NCI-H2029 treated with DMSO at 0.1 percent for 48 hours (cell line): ENCODE measurements at regions not wholly inside any gene's neighbourhood (a gene's known extent, or its start where the extent isn't known, plus 50 kb on each side); places are given as distances from the start of the nearest gene placed in this dataset.
"Not testable (repeated sequence)": the region's sequence is repeated elsewhere in the genome, so short reads cannot be mapped to it uniquely, and the experiment has no call there.

Source experiments
- DNase-seq: peaks from one replicate; lab custom pipeline; 2025; lab: John Stamatoyannopoulos, UW

DNA sequence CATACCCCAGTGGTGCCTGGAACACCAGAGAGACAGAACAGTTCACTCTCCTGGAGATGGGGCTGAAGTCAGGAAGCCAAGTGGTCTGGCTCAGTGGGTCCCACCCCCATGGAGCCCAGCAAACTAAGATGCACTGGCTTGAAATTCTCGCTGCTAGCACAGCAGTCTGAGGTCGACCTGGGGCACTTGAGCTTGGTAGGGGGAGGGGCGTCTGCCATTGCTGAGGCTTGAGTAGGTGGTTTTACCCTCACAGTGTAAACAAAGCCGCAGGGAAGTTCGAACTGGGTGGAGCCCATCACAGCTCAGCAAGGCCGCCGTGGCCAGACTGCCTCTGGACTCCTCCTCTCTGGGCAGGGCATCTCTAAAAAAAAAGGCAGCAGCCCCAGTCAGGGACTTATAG, 272.0 kb downstream of the KLF13 start:
- no peak for DNase-seq

DNA sequence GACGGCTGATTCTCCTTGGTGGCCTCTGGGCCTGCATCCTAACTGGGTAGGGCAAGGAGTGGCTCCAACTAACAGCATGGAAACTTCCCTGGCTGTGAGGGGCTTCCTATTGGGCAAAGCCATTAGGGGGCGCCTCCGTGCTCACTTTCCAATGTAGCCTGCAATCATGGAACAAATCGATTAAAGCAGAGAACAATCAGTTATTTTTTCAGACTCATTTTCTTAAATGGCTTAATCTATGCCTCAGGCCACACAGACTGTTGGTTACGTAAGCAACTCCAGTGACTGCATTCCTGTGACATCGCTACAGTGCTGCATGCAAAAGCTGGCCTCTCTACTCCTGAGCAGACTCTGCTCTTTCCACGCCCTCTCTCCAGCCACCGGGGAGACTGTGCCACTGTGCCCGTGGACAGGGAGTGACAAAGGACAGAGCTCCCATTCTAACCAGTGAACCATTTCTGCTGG, 278.9 kb downstream of the KLF13 start:
- no peak for DNase-seq

DNA sequence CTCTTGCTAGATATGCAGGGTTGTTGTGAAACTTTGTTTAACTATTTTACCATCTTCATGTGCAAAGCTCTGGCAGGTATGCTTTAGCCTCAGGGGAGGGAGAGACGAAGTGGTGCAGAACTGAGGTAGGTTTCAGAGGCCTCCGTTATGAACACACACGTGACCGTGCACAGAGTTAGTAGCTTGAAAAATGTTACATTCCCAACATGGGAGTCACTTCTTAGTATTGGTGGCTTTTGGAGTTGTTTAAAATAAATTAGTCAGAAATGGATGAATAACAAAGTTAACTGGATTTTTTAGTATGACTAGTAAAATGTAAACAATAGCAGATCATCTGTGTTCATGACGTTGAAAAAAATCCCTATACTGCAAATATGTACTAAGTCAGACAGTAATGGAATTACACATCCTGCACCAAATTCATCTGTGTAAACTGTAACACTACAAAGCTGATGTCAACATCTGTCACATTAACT, 279.6 kb downstream of the KLF13 start:
- no peak for DNase-seq

GRCh38 chr15:31606931-31607497, 280.4 kb downstream of the KLF13 start:
- DNase-seq: no peak

- no peak for DNase-seq
Measured at GRCh38 chr15:31607656-31608055, 281.0 kb downstream of the KLF13 start.

DNA sequence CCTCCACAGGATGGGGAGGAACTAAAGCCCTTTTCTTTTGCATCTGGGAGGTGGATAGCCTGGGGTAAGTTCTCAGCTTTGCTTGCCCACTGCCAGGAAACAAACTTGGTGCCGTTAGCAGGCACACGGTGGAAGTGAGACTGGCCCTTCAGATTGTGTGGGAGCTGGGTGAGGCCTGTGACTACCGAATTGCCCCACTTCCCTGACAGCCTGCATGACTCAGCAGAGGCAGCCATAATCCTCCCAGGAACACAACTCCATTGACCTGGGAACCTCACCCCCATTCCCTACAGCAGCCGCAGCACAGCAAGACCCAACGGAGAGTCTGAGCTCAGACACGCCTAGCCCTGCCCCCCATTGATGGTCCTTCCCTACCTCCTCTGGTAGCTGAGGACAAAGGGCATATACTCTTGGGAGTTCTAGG, 282.6 kb downstream of the KLF13 start:
- DNase-seq: no peak

DNA sequence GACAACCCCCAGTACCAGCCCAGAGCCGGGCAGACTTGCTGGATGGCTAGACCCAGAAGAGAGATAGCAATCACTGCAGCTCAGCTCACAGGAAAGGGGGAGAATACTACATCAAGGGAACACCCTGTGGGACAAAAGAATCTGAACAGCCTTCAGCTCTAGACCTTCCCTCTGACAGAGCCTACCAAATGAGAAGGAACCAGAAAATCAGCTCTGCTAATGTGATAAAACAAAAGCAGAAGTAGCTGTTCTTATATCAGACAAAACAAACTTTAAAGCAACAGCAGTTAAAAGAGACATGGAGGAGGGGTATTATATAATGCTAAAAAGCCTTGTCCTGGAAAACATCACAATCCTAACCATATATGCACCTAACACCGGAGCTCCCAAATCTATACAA, 283.3 kb downstream of the KLF13 start:
- DNase-seq: no peak

GRCh38 chr15:31615643-31616415, 289.2 kb downstream of the KLF13 start:
- no peak for DNase-seq

- DNase-seq: not testable (repeated sequence)
Measured at GRCh38 chr15:31623297-31623696, 296.7 kb downstream of the KLF13 start.

GRCh38 chr15:31624115-31624514, 297.5 kb downstream of the KLF13 start:
- not testable (repeated sequence) for DNase-seq

GRCh38 chr15:31635715-31636114, 309.1 kb downstream of the KLF13 start:
- DNase-seq: not testable (repeated sequence)

GRCh38 chr15:31636911-31637310, 310.3 kb downstream of the KLF13 start:
- DNase-seq: not testable (repeated sequence)

DNA sequence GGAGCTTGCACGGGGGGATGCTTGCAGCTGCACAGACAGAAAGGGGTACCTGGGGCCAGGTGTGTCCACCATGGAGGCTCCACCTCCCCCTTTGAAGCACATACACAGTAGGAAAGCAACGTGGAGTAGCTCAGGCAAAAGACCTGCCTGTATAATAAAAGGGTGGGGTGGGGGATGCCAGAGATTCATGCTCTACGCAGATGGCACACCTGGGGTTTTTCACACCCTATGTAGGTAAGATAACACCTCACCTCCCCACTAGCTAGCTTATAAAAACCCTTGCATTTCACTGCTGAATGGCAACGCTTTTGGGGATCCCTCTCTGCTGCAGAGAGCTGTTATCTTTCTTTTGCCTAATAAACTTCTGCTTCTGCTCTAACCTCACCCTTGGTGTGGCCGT, 317.3 kb downstream of the KLF13 start:
- not testable (repeated sequence) for DNase-seq

DNA sequence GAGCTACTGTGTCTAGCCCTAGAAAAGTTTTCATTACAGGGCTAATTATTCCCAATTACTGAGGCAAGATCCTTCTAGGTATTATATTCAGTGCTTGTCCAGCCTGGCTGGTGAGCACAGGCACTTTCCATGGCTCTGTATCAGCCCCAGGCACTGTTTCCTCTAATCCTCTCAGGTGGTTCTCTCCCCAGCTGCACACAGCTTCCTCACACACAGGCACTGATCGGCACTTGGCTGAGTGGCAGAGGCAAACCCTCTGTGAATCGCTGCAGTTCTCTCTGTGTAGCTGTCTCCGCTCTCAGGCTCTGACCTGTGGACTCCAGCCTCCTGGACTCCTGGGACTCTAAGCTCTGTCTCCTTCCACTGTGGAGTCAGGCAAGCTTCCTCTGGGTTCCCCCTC, 318.1 kb downstream of the KLF13 start:
- not testable (repeated sequence) for DNase-seq

GRCh38 chr15:31647337-31647826, 320.7 kb downstream of the KLF13 start:
- DNase-seq: not testable (repeated sequence)

GRCh38 chr15:31649634-31650033, 323.0 kb downstream of the KLF13 start:
- not testable (repeated sequence) for DNase-seq

- DNase-seq: not testable (repeated sequence)
Measured at GRCh38 chr15:31650055-31650701, 323.5 kb downstream of the KLF13 start.

- not testable (repeated sequence) for DNase-seq
Measured at GRCh38 chr15:31656915-31657314, 330.3 kb downstream of the KLF13 start.

GRCh38 chr15:31660816-31661215, 334.2 kb downstream of the KLF13 start:
- DNase-seq: no peak

GRCh38 chr15:31665732-31666131, 339.1 kb downstream of the KLF13 start:
- DNase-seq: not testable (repeated sequence)

- DNase-seq: not testable (repeated sequence)
Measured at GRCh38 chr15:31669158-31669908, 342.7 kb downstream of the KLF13 start.

- not testable (repeated sequence) for DNase-seq
Measured at GRCh38 chr15:31673263-31673662, 346.6 kb downstream of the KLF13 start.
